Suprapubic skin (tissue), 4 donors: ENCODE measurements at regions not wholly inside any gene's neighbourhood (a gene's known extent, or its start where the extent isn't known, plus 50 kb on each side); places are given as distances from the start of the nearest gene placed in this dataset.

ENCODE experiments used
- CTCF ChIP-seq, 2 donors: fragments of 200-600 bp in 1 of 2; fragments of 450-650 bp in 1 of 2; sonication (generic) in 1 of 2; IDR thresholded peaks; one replicate each; pipeline ENCODE4 v1.5.1; 2016 to 2019; ENCODE audit warnings: antibody characterized with exemption in 2 of 2, mild to moderate bottlenecking in 1 of 2, moderate library complexity in 1 of 2
- EP300 ChIP-seq: sonication (generic); formaldehyde crosslinking; IDR thresholded peaks from one replicate; pipeline ENCODE4 v1.6.1; 2017; ENCODE audit warnings: antibody characterized with exemption
- POLR2AphosphoS5 ChIP-seq, 3 donors: sonication (generic); formaldehyde crosslinking; IDR thresholded peaks; one replicate each; pipeline ENCODE4 v1.6.1; 2017; ENCODE audit warnings: antibody characterized with exemption in 3 of 3

GRCh38 chr7:136640977-136641376 lies 227.5 kb upstream of the CHRM2 start:
- TF ChIP-seq CTCF (IDR thresholded peaks at IDR 0.05) (no peak), EP300 (no peak), POLR2AphosphoS5 (IDR thresholded peaks at IDR 0.05) (no peak)
